Motor neuron (in vitro differentiated cells): ENCODE measurements at regions not wholly inside any gene's neighbourhood (a gene's known extent, or its start where the extent isn't known, plus 50 kb on each side); places are given as distances from the start of the nearest gene placed in this dataset.
A peak's percentile ranks its signal among the peaks of the same experiment; 100 is the strongest.

Source experiments
- ATAC-seq, 8 experiments: fragments of 200-7000 bp; cut with Tn5 transposase; replicated peaks in 6 of 8; 2 replicates each; pipeline ENCODE4 v1.8.0; 2021; ENCODE audit warnings: mild to moderate bottlenecking in 8 of 8, moderate library complexity in 8 of 8
- H3K27ac ChIP-seq, 2 donors: fragments of 250-450 bp; sonication (Bioruptor Pico); 2 replicates each; pipeline ENCODE4 v1.9.0; 2021; ENCODE audit warnings: antibody characterized with exemption in 2 of 2, mild to moderate bottlenecking in 2 of 2, moderate library complexity in 1 of 2
- H3K4me1 ChIP-seq, 2 donors: fragments of 250-450 bp; sonication (Bioruptor Pico); replicated peaks in 1 of 2; 2 replicates each; pipeline ENCODE4 v1.6.1; 2021; ENCODE audit warnings: antibody characterized with exemption in 2 of 2, mild to moderate bottlenecking in 2 of 2, moderate library complexity in 1 of 2
- H3K4me3 ChIP-seq, 5 donors: fragments of 250-450 bp; sonication (Bioruptor Pico); 2 replicates each; pipeline ENCODE4 v1.9.0; 2021; ENCODE audit warnings: antibody characterized with exemption in 5 of 5, mild to moderate bottlenecking in 5 of 5, moderate library complexity in 4 of 5
- WGBS, 10 experiments: fragments of 450-650 bp; shearing (Covaris generic); methylation state at CpG; one replicate each; pipeline ENCODE4 v1.0.0; 2022; 5-methylcytosine and 5-hydroxymethylcytosine counted together
- in situ Hi-C, 9 experiments: fragments of 400-800 bp; cut with MboI; loops; one replicate each; pipeline ENCODE4 v1.15.0; 2021; ENCODE audit warnings: low sequenced_read_pairs in 9 of 9, low pct_unique_long_range_greater_than_20kb in 2 of 9; ENCODE audit not compliant: unreplicated experiment in 9 of 9

- peaks cover 0 to 7% of the 10 kb centered on the region in 2 donors for H3K4me1 ChIP-seq
- H3K27ac ChIP-seq = no peak overlapping the region
- no peak overlapping the region for H3K4me3 ChIP-seq
- WGBS, 10 experiments = 75 to 96% (median 86%) methylated on average over 2 to 4 of the region's 4 CpGs
- no peak for ATAC-seq
- in situ Hi-C loops = loop anchor here in 1 of 9 experiments (25.0 kb wide), 1 partner anchor 749 kb away; no protein-coding TSS in a partner anchor
These were observed 522.4 kb upstream of the NAALADL2 start for GRCh38 chr3:174336784-174337183.

- Histone ChIP-seq H3K4me1 (peaks cover 0 to 7% of the 10 kb centered on the region in 2 donors), H3K4me3 (no peak overlapping the region), H3K27ac (no peak overlapping the region)
- in situ Hi-C loops = loop anchor here in 1 of 9 experiments (25.0 kb wide), 1 partner anchor 750 kb away; no protein-coding TSS in a partner anchor
- no peak for ATAC-seq
- WGBS, 10 experiments = 64 to 100% (median 97%) methylated on average over 1 to 4 of the region's 4 CpGs
These were observed 521.9 kb upstream of the NAALADL2 start for GRCh38 chr3:174337227-174337626.

- peaks cover 0 to 7% of the 10 kb centered on the region in 2 donors for H3K4me1 ChIP-seq
- H3K4me3 ChIP-seq = no peak overlapping the region
- peak in 5 of 8 experiments; percentile 39 to 86 (median 67) for ATAC-seq
- H3K27ac ChIP-seq = no peak overlapping the region
- WGBS, 10 experiments = 83 to 100% (median 100%) methylated on average over 1 to 3 of the region's 3 CpGs; no CpG with 5 or more reads in 2 of the 10 experiments
- in situ Hi-C loops = loop anchor here in 1 of 9 experiments (25.0 kb wide), 1 partner anchor 754 kb away; no protein-coding TSS in a partner anchor
These were observed 518.2 kb upstream of the NAALADL2 start for GRCh38 chr3:174340624-174341587.

- in situ Hi-C loops = loop anchor here in 1 of 9 experiments (25.0 kb wide), 1 partner anchor 755 kb away; no protein-coding TSS in a partner anchor
- ATAC-seq = no peak
These were observed 517.0 kb upstream of the NAALADL2 start for GRCh38 chr3:174342171-174342570.

GRCh38 chr3:174342941-174343501, 516.1 kb upstream of the NAALADL2 start:
- in situ Hi-C loops = loop anchor here in 1 of 9 experiments (25.0 kb wide), 1 partner anchor 756 kb away; no protein-coding TSS in a partner anchor
- no peak overlapping the region for H3K27ac ChIP-seq
- 17 to 100% (median 68%) methylated on average over 1 to 3 of the region's 3 CpGs; no CpG with 5 or more reads in 2 of the 10 experiments for WGBS, 10 experiments
- no peak overlapping the region for H3K4me3 ChIP-seq
- peaks cover 0 to 19% of the 10 kb centered on the region in 2 donors for H3K4me1 ChIP-seq
- no peak for ATAC-seq

More at GRCh38 chr3:174342171-174342570, 517.0 kb upstream of the NAALADL2 start:
- WGBS, 10 experiments = 38 to 100% (median 70%) methylated on average over 1 to 2 of the region's 2 CpGs; no CpG with 5 or more reads in 4 of the 10 experiments
- no peak overlapping the region for H3K27ac ChIP-seq
- H3K4me3 ChIP-seq = no peak overlapping the region
- H3K4me1 ChIP-seq = peaks cover 0 to 14% of the 10 kb centered on the region in 2 donors

GRCh38 chr3:174346141-174346540, 513.0 kb upstream of the NAALADL2 start:
- Histone ChIP-seq H3K27ac (no peak overlapping the region), H3K4me1 (peaks cover 0 to 17% of the 10 kb centered on the region in 2 donors), H3K4me3 (no peak overlapping the region)
- in situ Hi-C loops = loop anchor here in 1 of 9 experiments (25.0 kb wide), 1 partner anchor 759 kb away; no protein-coding TSS in a partner anchor
- WGBS, 10 experiments = 20 to 100% (median 92%) methylated on average over 1 to 2 of the region's 2 CpGs
- no peak for ATAC-seq

- Histone ChIP-seq H3K4me1 (peaks cover 0 to 15% of the 10 kb centered on the region in 2 donors), H3K4me3 (no peak overlapping the region), H3K27ac (no peak overlapping the region)
- in situ Hi-C loops = loop anchor here in 1 of 9 experiments (25.0 kb wide), 1 partner anchor 759 kb away; no protein-coding TSS in a partner anchor
- WGBS, 10 experiments = 0 to 100% (median 100%) methylated on average over 1 of the region's 1 CpG; no CpG with 5 or more reads in 1 of the 10 experiments
- no peak for ATAC-seq
These were observed 512.6 kb upstream of the NAALADL2 start for GRCh38 chr3:174346571-174346970.

- Histone ChIP-seq H3K27ac (no peak overlapping the region), H3K4me3 (no peak overlapping the region), H3K4me1 (peaks cover 0 to 15% of the 10 kb centered on the region in 2 donors)
- peak in 5 of 8 experiments; percentile 65 to 94 (median 72) for ATAC-seq
- WGBS, 10 experiments = 65 to 100% (median 90%) methylated on average over 2 of the region's 2 CpGs
- in situ Hi-C loops = loop anchor here in 1 of 9 experiments (25.0 kb wide), 1 partner anchor 760 kb away; no protein-coding TSS in a partner anchor
These were observed 511.5 kb upstream of the NAALADL2 start for GRCh38 chr3:174347474-174348138.

- ATAC-seq = no peak
- peaks cover 0 to 7% of the 10 kb centered on the region in 2 donors for H3K4me1 ChIP-seq
- in situ Hi-C loops = no loop called here
These were observed 506.9 kb upstream of the NAALADL2 start for GRCh38 chr3:174352227-174352626.

GRCh38 chr3:174355505-174355904, 503.6 kb upstream of the NAALADL2 start:
- WGBS, 10 experiments = 0 to 43% (median 27%) methylated on average over 1 of the region's 1 CpG; no CpG with 5 or more reads in 4 of the 10 experiments
- peak in 3 of 8 experiments; percentile 51 to 72 (median 68) for ATAC-seq
- Histone ChIP-seq H3K4me1 (peaks cover 0 to 6% of the 10 kb centered on the region in 2 donors), H3K27ac (no peak overlapping the region), H3K4me3 (no peak overlapping the region)
- in situ Hi-C loops = no loop called here

More at GRCh38 chr3:174352227-174352626, 506.9 kb upstream of the NAALADL2 start:
- Histone ChIP-seq H3K27ac (no peak overlapping the region), H3K4me3 (no peak overlapping the region)

- H3K27ac ChIP-seq = no peak overlapping the region
- peaks cover 0 to 12% of the 10 kb centered on the region in 2 donors for H3K4me1 ChIP-seq
- ATAC-seq = no peak
- in situ Hi-C loops = no loop called here
- H3K4me3 ChIP-seq = no peak overlapping the region
- 43 to 100% (median 100%) methylated on average over 1 of the region's 1 CpG; no CpG with 5 or more reads in 3 of the 10 experiments for WGBS, 10 experiments
These were observed 502.5 kb upstream of the NAALADL2 start for GRCh38 chr3:174356596-174356995.

- in situ Hi-C loops = no loop called here
- WGBS, 10 experiments = 75 to 100% (median 91%) methylated on average over 1 of the region's 1 CpG; no CpG with 5 or more reads in 4 of the 10 experiments
- ATAC-seq = no peak
- Histone ChIP-seq H3K4me1 (peaks cover 0 to 12% of the 10 kb centered on the region in 2 donors), H3K4me3 (no peak overlapping the region), H3K27ac (no peak overlapping the region)
These were observed 500.9 kb upstream of the NAALADL2 start for GRCh38 chr3:174358252-174358651.
